ENCODE measurements at regions not wholly inside any gene's neighbourhood (a gene's known extent, or its start where the extent isn't known, plus 50 kb on each side); places are given as distances from the start of the nearest gene placed in this dataset.

GRCh38 chr13:42486711-42487198 lies 87.2 kb upstream of the TNFSF11 start:
- CTCF ChIA-PET (ENCODE audit: partially characterized antibody): no interaction called here
- no peak overlapping the region for H3K4ac ChIP-seq (replicated peaks; ENCODE audit: insufficient read length, low read depth, low read length)
- FAIRE-seq: no peak
- TF ChIP-seq JUND (IDR thresholded peaks at IDR 0.05; ENCODE audit: low read length) (no peak), CEBPB (IDR thresholded peaks at IDR 0.05; ENCODE audit: low read depth, low read length) (no peak), ZNF274 (IDR thresholded peaks at IDR 0.05; ENCODE audit: borderline replicate concordance, extremely low read depth, low read length) (no peak), RXRA (IDR thresholded peaks at IDR 0.05; ENCODE audit: insufficient read depth, low read depth, low read length) (no peak), RNF2 (IDR thresholded peaks at IDR 0.05; ENCODE audit: borderline replicate concordance, low read depth, low read length, missing control alignments, poor library complexity, severe bottlenecking) (no peak), PHF8 (conservative IDR thresholded peaks at IDR 0.05; ENCODE audit: low read depth, low read length) (no peak), CHD1 (IDR thresholded peaks at IDR 0.05; ENCODE audit: low read depth, low read length) (no peak), TCF12 (IDR thresholded peaks at IDR 0.05; ENCODE audit: low read depth, low read length) (no peak), EP300 (IDR thresholded peaks at IDR 0.05; ENCODE audit: borderline replicate concordance in 1 of 2, low read depth in 2 of 2, low read length in 2 of 2) (no peak), SIX5 (IDR thresholded peaks at IDR 0.05; ENCODE audit: low read depth, low read length) (no peak), TAF1 (IDR thresholded peaks at IDR 0.05; ENCODE audit: low read depth, low read length) (no peak), SIRT6 (IDR thresholded peaks at IDR 0.05; ENCODE audit: low read length) (no peak), EZH2 (IDR thresholded peaks at IDR 0.05; ENCODE audit: low read depth, low read length, severe bottlenecking) (no peak)
- TF ChIP-seq, protein P1, sequence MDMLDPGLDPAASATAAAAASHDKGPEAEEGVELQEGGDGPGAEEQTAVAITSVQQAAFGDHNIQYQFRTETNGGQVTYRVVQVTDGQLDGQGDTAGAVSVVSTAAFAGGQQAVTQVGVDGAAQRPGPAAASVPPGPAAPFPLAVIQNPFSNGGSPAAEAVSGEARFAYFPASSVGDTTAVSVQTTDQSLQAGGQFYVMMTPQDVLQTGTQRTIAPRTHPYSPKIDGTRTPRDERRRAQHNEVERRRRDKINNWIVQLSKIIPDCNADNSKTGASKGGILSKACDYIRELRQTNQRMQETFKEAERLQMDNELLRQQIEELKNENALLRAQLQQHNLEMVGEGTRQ (IDR thresholded peaks at IDR 0.05; ENCODE audit: low read length): no peak

More at GRCh38 chr13:42486711-42487198, 87.2 kb upstream of the TNFSF11 start:
- no peak for DNase-seq (ENCODE audit: low read depth in 1 of 2, low spot score in 2 of 2)
- Histone ChIP-seq H3K23me2 (ENCODE audit: low read depth, low read length) (no peaks in the 10 kb centered on the region), H2BK12ac (ENCODE audit: low read depth, low read length) (no peak overlapping the region), H4K8ac (ENCODE audit: extremely low read depth, insufficient read depth, low read length) (no peak overlapping the region), H3K9me3 (ENCODE audit: insufficient read depth in 2 of 2, low read depth in 1 of 2, low read length in 1 of 2) (no peaks in the 10 kb centered on the region), H3K4me1 (replicated peaks in 1 of 4; ENCODE audit: control insufficient read depth in 3 of 4, insufficient read depth in 4 of 4, low read length in 3 of 4) (no peaks in the 10 kb centered on the region), H2BK20ac (ENCODE audit: low read length) (no peak overlapping the region), H3K23ac (ENCODE audit: insufficient read length) (no peak overlapping the region), H3K14ac (ENCODE audit: insufficient read length) (no peak overlapping the region), H3K27me3 (replicated peaks in 1 of 4; ENCODE audit: control insufficient read depth in 3 of 4, extremely low read depth in 1 of 4, insufficient read depth in 3 of 4, low read length in 3 of 4) (no peaks in the 10 kb centered on the region), H3K27ac (ENCODE audit: low read depth, low read length) (no peak overlapping the region), H3K4me3 (ENCODE audit: extremely low read depth in 1 of 4, insufficient read depth in 2 of 4, low read depth in 3 of 4, low read length in 4 of 4) (no peak overlapping the region), H4K5ac (ENCODE audit: insufficient read length, low read depth, low read length) (no peak overlapping the region), H3K79me1 (ENCODE audit: low read depth, low read length) (no peaks in the 10 kb centered on the region), H2BK120ac (replicated peaks; ENCODE audit: low read depth, low read length) (no peak overlapping the region), H4K91ac (replicated peaks; ENCODE audit: insufficient read length, low read length) (no peak overlapping the region), H3K4me2 (ENCODE audit: insufficient read depth in 1 of 2, low read depth in 2 of 2, low read length in 2 of 2) (no peak overlapping the region), H2AFZ (ENCODE audit: low read length) (no peak overlapping the region), H3K79me2 (ENCODE audit: control insufficient read depth in 1 of 2, insufficient read depth in 2 of 2, low read length in 2 of 2) (no peaks in the 10 kb centered on the region), H2BK15ac (ENCODE audit: low read length) (no peak overlapping the region), H2AK5ac (ENCODE audit: low read depth, low read length) (no peak overlapping the region), H3K56ac (replicated peaks; ENCODE audit: insufficient read length, low read depth, low read length) (no peak overlapping the region), H3K9ac (replicated peaks in 1 of 4; ENCODE audit: extremely low read depth in 1 of 4, low read depth in 3 of 4, low read length in 3 of 4) (no peak overlapping the region), H2BK5ac (ENCODE audit: low read depth, low read length) (no peak overlapping the region), H3K18ac (ENCODE audit: extremely low read depth, low read length) (no peak overlapping the region), H3K36me3 (ENCODE audit: control insufficient read depth in 2 of 4, insufficient read depth in 4 of 4, low read length in 3 of 4) (no peaks in the 10 kb centered on the region), H4K20me1 (replicated peaks in 1 of 2; ENCODE audit: control insufficient read depth in 1 of 2, insufficient read depth in 2 of 2, low read length in 2 of 2) (no peaks in the 10 kb centered on the region)
- POLR2A ChIA-PET (ENCODE audit: partially characterized antibody): no interaction called here
- 91% methylated on average over 3 of the region's 3 CpGs; no CpG with 5 or more reads in 1 of the 2 experiments for WGBS, 2 experiments (ENCODE audit: extremely low coverage in 1 of 2, insufficient coverage in 1 of 2, insufficient read length in 1 of 2, insufficient replicate concordance in 2 of 2, low coverage in 1 of 2, low lambda C conversion rate in 2 of 2, missing lambda C conversion rate in 1 of 2)

Measured in H1 (cell line).